HEK293T (cell line): ENCODE measurements at regions not wholly inside any gene's neighbourhood (a gene's known extent, or its start where the extent isn't known, plus 50 kb on each side); places are given as distances from the start of the nearest gene placed in this dataset.

Experiments
- CTCF ChIA-PET: fragments of 350-600 bp; formaldehyde crosslinking; extraction: SDS; loops from one replicate; lab custom pipeline; 2021; ENCODE audit warnings: antibody characterized with exemption, inconsistent platforms; lab: Yijun Ruan, JAX
- POLR2A ChIA-PET: fragments of 350-600 bp; formaldehyde crosslinking; extraction: SDS; loops from one replicate; lab custom pipeline; 2020; ENCODE audit warnings: antibody characterized with exemption, inconsistent platforms; lab: Yijun Ruan, JAX
- DNase-seq: peaks from one replicate; pipeline ENCODE4 v3.0.0; 2012; ENCODE audit warnings: mixed read lengths; ENCODE audit errors: extremely low spot score
- ARNT ChIP-seq: fragments of 450-650 bp; IDR thresholded peaks from 2 replicates; pipeline ENCODE4 v1.6.1; 2017; ENCODE audit warnings: mild to moderate bottlenecking
- BHLHE40 ChIP-seq: fragments of 450-650 bp; IDR thresholded peaks from 2 replicates; pipeline ENCODE4 v1.6.1; 2016; ENCODE audit warnings: mild to moderate bottlenecking, moderate library complexity, borderline replicate concordance
- CTBP1 ChIP-seq: fragments of 450-650 bp; IDR thresholded peaks from 2 replicates; pipeline ENCODE4 v1.6.1; 2016; ENCODE audit warnings: borderline replicate concordance
- ELF4 ChIP-seq: fragments of 450-650 bp; IDR thresholded peaks from 2 replicates; pipeline ENCODE4 v1.6.1; 2017; ENCODE audit warnings: antibody characterized with exemption
- FOXA1 ChIP-seq: fragments of 450-650 bp; IDR thresholded peaks from 2 replicates; pipeline ENCODE4 v1.6.1; 2016; ENCODE audit warnings: mild to moderate bottlenecking
- FOXK2 ChIP-seq: fragments of 450-650 bp; IDR thresholded peaks from 2 replicates; pipeline ENCODE4 v1.6.1; 2016; ENCODE audit warnings: mild to moderate bottlenecking
- FOXM1 ChIP-seq: fragments of 450-650 bp; IDR thresholded peaks from 2 replicates; pipeline ENCODE4 v1.6.1; 2017; ENCODE audit warnings: mild to moderate bottlenecking, borderline replicate concordance
- HDGF ChIP-seq: fragments of 450-650 bp; IDR thresholded peaks from 2 replicates; pipeline ENCODE4 v1.6.1; 2017; ENCODE audit warnings: antibody characterized with exemption, borderline replicate concordance
- L3MBTL2 ChIP-seq: fragments of 450-650 bp; conservative IDR thresholded peaks from 2 replicates; pipeline ENCODE4 v1.6.1; 2016; ENCODE audit warnings: mild to moderate bottlenecking
- LEF1 ChIP-seq: fragments of 450-650 bp; IDR thresholded peaks from 2 replicates; pipeline ENCODE4 v1.6.1; 2017; ENCODE audit warnings: mild to moderate bottlenecking, borderline replicate concordance
- NFRKB ChIP-seq: fragments of 450-650 bp; IDR thresholded peaks from 2 replicates; pipeline ENCODE4 v1.6.1; 2016; ENCODE audit warnings: mild to moderate bottlenecking, moderate library complexity
- SP1 ChIP-seq: fragments of 450-650 bp; IDR thresholded peaks from 2 replicates; pipeline ENCODE4 v1.6.1; 2017
- SUZ12 ChIP-seq: fragments of 450-650 bp; IDR thresholded peaks from 2 replicates; pipeline ENCODE4 v1.6.1; 2016; ENCODE audit warnings: mild to moderate bottlenecking
- TARDBP ChIP-seq: fragments of 450-650 bp; IDR thresholded peaks from 2 replicates; pipeline ENCODE4 v1.6.1; 2016
- ZNF384 ChIP-seq: fragments of 450-650 bp; IDR thresholded peaks from 2 replicates; pipeline ENCODE4 v1.6.1; 2016
- TF ChIP-seq, protein P1 (sequence below): fragments of 450-650 bp; IDR thresholded peaks from 2 replicates; pipeline ENCODE4 v1.6.1; 2016

- CTCF ChIA-PET: no interaction called here
- TF ChIP-seq, protein P1, sequence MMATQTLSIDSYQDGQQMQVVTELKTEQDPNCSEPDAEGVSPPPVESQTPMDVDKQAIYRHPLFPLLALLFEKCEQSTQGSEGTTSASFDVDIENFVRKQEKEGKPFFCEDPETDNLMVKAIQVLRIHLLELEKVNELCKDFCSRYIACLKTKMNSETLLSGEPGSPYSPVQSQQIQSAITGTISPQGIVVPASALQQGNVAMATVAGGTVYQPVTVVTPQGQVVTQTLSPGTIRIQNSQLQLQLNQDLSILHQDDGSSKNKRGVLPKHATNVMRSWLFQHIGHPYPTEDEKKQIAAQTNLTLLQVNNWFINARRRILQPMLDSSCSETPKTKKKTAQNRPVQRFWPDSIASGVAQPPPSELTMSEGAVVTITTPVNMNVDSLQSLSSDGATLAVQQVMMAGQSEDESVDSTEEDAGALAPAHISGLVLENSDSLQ: no peak
- TF ChIP-seq HDGF (no peak), ZNF384 (no peak), LEF1 (no peak), ARNT (no peak), SP1 (no peak), L3MBTL2 (no peak), NFRKB (no peak), ELF4 (no peak), FOXM1 (no peak), FOXA1 (no peak)
- DNase-seq: no peak
- POLR2A ChIA-PET: no interaction called here
These were observed 99.9 kb upstream of the TP63 start for GRCh38 chr3:189531271-189531670.

DNA sequence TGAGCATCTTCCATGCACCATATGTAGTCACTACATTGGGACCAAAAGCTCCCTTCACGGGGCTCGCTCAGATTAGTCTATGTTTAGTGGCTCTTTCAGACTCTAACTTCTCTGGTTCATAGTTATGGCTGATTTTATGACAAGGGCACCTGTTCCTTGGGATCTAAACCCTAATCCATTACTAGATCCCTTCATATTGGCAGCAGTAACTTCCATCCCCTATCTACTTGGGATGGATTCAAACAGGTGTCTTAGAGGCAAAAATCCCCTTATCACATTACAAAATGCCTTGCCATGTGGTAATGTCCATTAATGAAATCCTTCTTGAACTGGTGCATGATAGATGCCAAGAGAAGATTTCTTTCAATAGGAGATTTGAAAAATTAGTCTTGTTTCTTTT is 96.7 kb upstream of the TP63 start:
- POLR2A ChIA-PET: no interaction called here
- TF ChIP-seq, protein P1: no peak
- TF ChIP-seq SP1 (no peak), ARNT (no peak), ELF4 (no peak), L3MBTL2 (no peak), TARDBP (no peak), LEF1 (no peak), BHLHE40 (no peak), FOXM1 (no peak), NFRKB (no peak), FOXA1 (no peak)
- DNase-seq: no peak
- CTCF ChIA-PET: no interaction called here

DNA sequence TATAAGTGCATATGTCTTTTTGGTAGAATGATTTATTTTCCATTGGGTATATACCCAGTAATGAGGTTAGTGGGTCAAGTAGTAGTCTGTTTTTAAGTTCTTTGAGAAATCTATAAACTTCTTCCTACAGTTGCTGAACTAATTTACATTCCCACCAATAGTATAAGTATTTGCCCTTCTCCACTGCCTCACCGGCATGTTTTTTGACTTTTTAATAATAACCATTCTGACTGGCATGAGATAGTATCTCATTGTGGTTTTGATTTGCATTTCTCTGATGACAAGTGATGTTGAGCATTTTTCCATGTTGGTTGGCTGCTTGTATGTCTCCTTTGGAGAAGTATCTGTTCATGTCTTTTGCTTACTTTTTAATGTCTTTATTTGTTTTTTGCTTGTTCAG is 94.1 kb upstream of the TP63 start:
- TF ChIP-seq TARDBP (no peak), SP1 (no peak), FOXA1 (no peak), ELF4 (no peak), NFRKB (no peak), LEF1 (no peak), ZNF384 (no peak), CTBP1 (no peak), SUZ12 (no peak), BHLHE40 (no peak), L3MBTL2 (no peak), HDGF (no peak), FOXM1 (no peak), FOXK2 (no peak), ARNT (no peak)
- TF ChIP-seq, protein P1: no peak
- CTCF ChIA-PET: no interaction called here
- POLR2A ChIA-PET: no interaction called here
- no peak for DNase-seq

DNA sequence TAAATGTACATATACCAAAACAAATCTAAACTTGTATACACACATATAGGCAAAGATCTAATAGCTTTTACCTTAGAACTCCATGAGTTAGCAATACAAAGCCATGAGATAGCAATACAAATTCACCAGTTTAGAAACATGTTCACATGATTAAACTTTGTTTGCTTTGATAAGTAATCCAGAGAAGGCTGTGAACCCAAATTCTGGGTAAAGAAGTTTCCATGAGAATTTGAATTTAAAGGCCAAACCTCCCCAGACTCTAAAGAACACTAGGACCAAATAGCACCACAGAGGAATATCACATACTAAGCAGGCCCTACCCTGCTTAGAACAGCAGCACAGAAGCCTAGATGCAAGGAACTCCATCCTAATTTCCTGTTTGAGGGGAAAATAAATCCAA is 83.7 kb upstream of the TP63 start:
- TF ChIP-seq, protein P1: no peak
- no peak for TF ChIP-seq FOXK2
- no peak for TF ChIP-seq CTBP1
- no peak for TF ChIP-seq HDGF
- TF ChIP-seq BHLHE40: no peak
- TF ChIP-seq ARNT: no peak
- no peak for TF ChIP-seq SUZ12
- TF ChIP-seq FOXA1: no peak
- TF ChIP-seq NFRKB: no peak
- no peak for TF ChIP-seq LEF1
- no peak for TF ChIP-seq TARDBP
- no peak for TF ChIP-seq ZNF384
- no peak for TF ChIP-seq L3MBTL2
- no peak for TF ChIP-seq SP1
- no peak for TF ChIP-seq ELF4
- TF ChIP-seq FOXM1: no peak
- ChIA-PET POLR2A (no interaction called here), CTCF (interaction anchor here (0.8 kb wide), 1 partner anchor 10 kb away, joined by 3 read pairs; no protein-coding TSS in a partner anchor)
- no peak for DNase-seq

DNA sequence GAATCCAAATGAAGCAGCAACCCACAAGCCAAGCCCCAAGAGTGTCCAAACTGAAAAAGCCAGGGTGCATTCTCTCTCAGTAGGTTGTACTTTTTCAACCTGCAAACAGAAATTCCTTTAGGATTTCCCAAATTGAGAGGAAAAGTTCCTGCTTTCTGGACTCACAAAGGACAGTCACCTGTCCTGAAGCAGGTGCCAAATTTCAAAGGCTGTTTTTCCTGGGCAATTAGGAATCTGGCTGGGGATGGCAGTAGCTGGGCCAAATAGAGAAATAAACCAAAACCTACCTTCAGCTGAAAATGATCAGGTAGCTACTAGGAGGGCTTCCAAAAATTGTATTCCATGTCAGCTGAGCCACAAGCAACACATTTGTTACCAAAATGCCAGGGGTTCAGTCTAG is 83.1 kb upstream of the TP63 start:
- POLR2A ChIA-PET: no interaction called here
- CTCF ChIA-PET: no interaction called here
- TF ChIP-seq FOXA1: no peak
- no peak for TF ChIP-seq FOXM1
- TF ChIP-seq ZNF384: no peak
- no peak for TF ChIP-seq CTBP1
- TF ChIP-seq NFRKB: no peak
- TF ChIP-seq TARDBP: no peak
- no peak for TF ChIP-seq SP1
- TF ChIP-seq SUZ12: no peak
- TF ChIP-seq L3MBTL2: no peak
- no peak for TF ChIP-seq LEF1
- no peak for TF ChIP-seq HDGF
- no peak for TF ChIP-seq ARNT
- TF ChIP-seq, protein P1: no peak
- TF ChIP-seq ELF4: no peak
- no peak for TF ChIP-seq BHLHE40
- no peak for DNase-seq
